ENCODE measurements at regions not wholly inside any gene's neighbourhood (a gene's known extent, or its start where the extent isn't known, plus 50 kb on each side); places are given as distances from the start of the nearest gene placed in this dataset.
"Not testable (repeated sequence)": the region's sequence is repeated elsewhere in the genome, so short reads cannot be mapped to it uniquely, and the experiment has no call there.

DNA sequence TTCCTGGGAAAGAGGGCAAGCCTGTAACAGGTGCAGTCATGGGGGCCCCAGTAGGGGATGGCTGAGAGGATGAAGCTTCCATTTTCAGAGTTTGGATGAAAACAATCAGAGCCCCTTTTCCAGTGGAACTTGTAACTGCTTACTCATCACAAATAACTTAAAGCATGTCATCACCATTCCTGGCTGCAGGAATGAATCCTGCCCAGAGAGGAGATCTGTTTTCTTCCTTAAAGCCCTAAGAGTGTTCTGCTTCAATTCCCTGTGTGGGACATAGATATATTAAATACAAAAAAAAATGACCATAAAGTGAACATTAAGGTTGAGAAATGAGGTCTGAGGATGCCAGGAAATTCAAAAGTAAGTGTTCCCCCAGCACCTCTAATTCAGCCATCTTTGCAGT is 183.4 kb upstream of the MEIS1 start:
- no peak for DNase-seq
- intact Hi-C loops (cut with DNase I) = no loop called here

DNA sequence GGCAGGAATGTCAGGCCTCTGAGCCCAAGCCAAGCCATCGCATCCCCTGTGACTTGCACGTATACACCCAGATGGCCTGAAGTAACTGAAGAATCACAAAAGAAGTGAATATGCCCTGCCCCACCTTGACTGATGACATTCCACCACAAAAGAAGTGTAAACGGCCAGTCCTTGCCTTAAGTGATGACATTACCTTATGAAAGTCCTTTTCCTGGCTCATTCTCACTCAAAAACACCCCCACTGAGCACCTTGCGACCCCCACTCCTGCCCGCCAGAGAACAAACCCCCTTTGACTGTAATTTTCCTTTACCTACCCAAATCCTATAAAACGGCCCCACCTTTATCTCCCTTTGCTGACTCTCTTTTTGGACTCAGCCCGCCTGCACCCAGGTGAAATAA is 185.8 kb upstream of the MEIS1 start:
- DNase-seq; intact Hi-C loops (cut with DNase I): not testable (repeated sequence)

DNA sequence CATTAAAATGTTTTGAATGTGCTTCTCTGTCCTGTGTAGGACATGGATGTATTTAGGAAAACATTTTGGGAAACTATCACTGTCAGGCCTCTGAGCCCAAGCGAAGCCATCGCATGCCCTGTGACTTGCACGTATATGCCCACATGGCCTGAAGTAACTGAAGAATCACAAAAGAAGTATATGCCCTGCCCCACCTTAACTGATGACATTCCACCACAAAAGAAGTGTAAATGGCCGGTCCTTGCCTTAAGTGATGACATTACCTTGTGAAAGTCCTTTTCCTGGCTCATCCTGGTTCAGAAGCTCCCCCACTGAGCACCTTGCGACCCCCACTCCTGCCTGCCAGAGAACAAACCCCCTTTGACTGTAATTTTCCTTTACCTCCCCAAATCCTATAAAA is 191.1 kb upstream of the MEIS1 start:
- DNase-seq; intact Hi-C loops (cut with DNase I): not testable (repeated sequence)

DNA sequence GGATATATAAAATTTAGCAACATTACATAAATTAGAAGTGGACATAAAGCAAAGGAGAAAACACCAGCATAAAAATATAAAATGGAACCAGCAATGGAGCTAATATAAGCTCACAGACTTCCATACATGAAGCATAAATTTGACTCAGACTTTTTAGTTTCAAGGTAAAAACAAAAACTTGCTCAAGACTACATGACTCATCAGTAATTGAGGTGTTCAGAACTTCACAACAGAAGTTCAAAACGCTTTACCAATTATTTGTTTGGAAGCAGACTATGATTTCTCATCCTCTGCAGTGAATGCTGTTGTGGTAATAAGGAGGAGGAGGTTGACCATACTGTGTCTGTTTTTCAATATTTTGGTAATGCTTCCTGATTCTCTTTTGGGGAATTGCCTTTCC is 192.0 kb upstream of the MEIS1 start:
- intact Hi-C loops (cut with DNase I); DNase-seq: not testable (repeated sequence)

DNA sequence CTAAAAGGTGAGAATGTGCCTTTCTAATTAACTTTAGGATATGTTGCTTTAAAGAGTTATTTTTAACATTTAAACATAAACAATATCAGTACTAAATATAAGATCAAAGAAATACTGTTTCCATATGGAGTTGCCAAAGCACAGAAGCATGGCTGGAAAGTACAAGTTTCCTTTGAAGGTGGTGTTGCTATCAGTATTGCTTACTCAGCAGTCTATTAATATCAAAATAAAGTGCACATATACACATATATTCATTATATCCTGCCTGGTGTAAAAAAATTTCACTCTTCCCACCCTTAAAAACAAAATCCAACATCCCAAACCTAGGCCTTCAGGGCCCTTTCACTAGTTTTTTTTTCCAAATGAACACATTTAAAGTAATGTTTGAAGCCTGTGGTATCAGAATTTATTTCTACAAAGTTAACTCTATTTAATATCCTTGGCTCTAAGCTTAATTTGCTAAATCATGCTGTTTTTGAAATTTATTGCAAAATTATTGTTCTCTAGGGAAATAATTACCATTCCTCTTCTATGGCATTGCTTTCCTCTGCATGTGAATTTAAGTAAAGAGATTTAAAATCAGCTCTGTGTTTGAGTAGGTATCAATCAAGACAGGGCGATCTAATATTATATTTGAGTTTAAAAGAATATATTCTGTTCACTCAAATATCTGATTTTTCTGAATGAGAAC is 192.7 kb upstream of the MEIS1 start:
- intact Hi-C loops (cut with DNase I) = no loop called here
- no peak for DNase-seq

DNA sequence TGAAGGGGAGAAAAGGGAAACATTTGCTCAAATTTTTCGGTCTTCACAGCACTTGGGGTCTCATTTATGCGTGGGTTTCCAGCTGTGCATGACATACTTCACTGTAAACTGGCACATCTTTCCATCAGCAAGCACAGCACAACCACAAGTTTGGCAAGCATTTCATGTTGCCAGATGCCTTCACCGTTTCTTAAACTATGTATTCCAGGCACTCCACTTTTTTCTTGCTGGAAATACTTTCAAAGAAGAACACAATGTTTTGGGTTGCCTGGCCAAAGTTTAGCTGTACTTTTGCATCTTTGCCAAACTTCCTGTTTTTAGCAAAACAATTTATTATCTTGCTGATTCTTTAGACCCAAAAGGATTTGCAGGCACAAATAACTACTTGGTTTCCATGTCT is 194.6 kb upstream of the MEIS1 start:
- intact Hi-C loops (cut with DNase I) = no loop called here
- no peak for DNase-seq

DNA sequence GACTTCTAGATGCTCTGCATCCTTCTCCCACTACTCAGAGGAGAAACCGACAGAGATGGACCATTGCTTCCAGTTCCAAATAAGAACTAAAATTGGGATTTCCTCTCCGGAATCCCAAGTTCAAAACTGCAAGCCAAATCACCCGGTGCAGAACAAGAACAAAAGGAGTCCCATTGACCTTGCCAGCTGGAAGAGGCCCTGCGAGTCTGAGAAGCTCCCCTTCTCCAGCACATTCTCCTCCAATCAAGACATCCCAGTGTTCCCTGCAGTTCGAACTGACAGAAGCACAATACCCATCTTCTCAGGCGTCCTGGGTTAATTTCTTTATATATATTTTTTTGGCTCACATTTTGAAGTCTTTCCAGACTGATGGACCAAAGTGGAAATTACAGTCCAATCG is 195.3 kb upstream of the MEIS1 start:
- intact Hi-C loops (cut with DNase I) = no loop called here
- DNase-seq = no peak

DNA sequence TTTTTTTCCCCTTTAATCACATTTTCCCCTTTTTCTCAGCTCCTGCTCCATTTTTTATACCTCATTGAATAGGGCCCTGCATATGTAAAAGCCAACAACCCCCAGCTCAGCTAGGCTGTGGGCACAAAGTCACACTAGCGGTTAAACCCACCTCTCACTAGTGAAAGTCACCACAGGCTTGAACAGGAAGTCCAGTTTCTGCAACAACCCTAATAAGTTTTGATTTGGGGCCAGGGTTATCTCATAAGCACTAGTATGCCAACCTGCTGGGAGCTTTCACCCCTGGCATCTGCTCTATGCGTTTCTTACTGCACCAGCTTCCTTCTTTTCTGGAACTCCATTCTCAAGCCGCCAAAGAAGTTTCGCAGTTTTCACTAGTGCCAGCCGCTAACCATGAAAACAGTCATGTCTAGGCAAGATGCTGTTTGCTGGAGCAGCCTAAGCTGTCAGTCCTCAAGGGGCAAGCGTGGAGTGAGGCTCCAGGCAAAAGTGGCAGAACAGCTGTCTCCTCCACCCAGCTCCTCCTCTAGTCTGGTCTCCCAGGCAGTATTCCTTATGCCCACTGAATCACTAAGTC is 197.0 kb upstream of the MEIS1 start:
- intact Hi-C loops (cut with DNase I) = no loop called here

DNA sequence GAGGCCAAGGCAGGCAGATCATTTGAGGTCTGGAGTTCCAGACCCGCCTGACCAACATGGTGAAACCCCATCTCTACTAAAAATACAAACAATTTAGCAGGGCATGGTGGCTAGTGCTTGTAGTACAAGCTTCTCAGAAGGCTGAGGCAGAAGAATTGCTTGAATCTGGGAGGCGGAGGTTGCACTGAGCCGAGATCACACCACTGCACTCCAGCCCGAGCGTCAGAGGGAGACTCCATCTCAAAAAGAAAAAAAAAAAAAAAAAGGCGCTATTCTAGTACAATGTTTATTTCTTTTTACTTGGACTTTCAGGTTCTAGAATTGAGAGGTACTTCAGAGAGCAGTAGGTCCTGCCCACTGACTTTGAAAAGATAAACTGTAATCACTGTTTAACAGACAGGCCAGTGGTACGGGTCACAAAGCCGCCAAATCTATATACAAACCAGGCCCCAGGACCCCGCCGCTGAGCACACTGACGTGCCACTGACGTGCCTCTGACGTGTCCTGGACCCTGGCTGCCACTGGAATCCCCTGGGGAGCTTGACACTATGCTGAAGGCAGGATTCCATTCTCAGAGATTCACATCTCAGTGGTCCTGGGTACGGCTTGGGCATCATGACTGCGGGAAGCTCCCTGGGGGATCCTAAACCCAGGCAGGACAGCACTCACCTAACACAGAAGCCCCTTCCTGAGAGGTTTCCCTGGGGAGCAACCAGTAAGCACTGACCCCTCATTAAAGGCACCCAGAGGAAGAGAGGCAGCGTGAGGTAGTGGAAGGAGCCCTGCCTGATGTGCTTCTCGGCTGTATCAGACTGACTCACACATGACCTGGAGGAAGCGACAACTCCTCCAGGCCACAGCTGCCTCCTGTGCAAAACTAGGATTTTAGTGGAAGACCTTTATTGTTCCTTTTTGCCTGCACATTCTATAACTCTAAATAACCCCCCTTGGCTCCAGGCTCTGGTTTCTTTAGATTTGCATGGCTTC is 197.8 kb upstream of the MEIS1 start:
- peak in 1 of 10 donors; percentile 79 for DNase-seq

More for the DNA sequence above, 197.0 kb upstream of the MEIS1 start:
- no peak for DNase-seq

DNA sequence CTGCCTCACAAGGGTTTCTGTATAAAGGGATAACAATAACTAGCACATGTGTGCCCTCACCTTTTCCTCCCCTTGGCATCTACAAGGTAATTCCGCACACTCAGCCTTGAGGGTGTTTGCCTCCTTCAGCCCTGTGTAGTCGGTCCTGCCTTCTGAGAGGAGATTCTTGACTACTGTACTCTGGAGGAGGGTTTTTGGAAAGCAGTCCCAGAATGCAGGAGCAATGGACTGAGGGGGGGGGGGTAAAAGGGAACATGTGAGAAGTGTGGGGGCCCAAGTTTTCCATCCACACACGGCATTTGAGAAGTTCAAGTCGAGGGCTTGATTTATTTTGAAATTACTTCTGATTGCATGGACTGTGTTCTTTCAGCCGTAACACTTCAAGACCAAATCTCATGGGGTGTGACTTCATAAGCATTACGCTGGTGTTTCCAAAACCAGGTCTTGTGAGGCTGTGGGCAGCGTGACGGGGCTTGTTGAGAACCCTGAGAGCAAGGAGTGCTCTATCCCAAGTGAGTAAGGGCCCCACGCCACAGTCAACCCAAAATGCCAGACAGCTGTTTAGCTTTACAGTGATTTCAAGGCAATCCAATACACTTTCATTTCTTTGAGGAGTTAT is 198.7 kb upstream of the MEIS1 start:
- intact Hi-C loops (cut with DNase I) = no loop called here
- no peak for DNase-seq

More for the DNA sequence above, 197.8 kb upstream of the MEIS1 start:
- intact Hi-C loops (cut with DNase I) = no loop called here

DNA sequence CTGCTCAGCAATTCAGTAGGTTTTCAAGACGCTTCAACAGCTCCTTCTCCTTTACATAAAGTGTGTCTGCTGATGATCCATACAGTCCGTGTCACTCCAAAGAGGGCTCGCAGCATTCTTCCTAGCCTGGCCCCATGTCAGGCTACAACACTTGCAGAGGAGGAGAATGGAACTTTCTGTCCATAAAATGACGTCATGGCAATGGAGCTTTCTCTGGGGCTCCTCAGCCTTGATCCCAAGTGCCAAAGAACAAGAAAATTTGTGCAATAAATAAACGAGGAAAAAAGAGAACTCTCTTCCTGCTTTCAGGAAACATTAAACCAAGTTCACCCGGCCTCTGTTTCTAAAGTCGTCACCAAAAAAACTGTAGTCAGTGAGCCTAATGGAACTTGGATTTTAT is 199.5 kb upstream of the MEIS1 start:
- DNase-seq = no peak
- intact Hi-C loops (cut with DNase I) = no loop called here

DNA sequence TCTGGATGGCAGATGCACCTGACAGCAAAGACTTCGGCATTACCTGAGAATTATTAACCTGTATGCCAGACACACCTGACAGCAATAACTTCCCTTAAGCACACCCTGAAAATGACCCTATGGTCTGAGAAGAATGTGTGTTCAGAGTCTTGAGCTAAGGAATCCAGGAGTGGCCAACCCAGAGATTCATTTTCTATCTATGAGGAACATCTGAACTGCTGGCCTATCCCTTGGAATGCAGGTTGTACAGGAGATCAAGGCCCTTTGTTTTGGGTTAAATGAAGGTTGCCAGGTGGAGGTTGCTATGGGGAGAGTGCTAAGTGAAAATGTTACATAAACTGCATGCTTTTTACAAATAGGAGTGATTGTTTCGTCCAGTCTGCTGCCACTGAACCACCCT is 200.9 kb upstream of the MEIS1 start:
- intact Hi-C loops (cut with DNase I) = no loop called here
- DNase-seq = no peak

DNA sequence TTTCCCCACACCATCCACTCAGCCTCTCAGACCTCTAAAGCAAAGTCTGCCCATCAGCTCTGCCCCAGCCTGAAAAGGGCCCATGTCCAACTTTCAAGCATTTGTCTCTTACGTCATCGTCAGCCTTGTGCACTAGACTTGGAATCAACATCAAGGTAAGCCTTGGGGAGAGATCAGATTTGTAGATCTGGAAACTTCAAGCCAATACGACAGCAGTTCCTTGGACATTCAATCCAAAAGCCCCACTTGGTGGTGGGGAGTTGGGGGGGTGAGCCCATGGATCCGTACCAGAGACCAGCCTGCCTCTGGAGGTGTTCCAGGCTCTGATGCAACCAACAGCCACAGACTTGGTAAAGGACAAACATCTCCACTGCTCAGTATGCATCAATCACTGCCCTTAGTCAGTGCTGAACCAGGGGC is 206.8 kb upstream of the MEIS1 start:
- no peak for DNase-seq
- intact Hi-C loops (cut with DNase I) = no loop called here

DNA sequence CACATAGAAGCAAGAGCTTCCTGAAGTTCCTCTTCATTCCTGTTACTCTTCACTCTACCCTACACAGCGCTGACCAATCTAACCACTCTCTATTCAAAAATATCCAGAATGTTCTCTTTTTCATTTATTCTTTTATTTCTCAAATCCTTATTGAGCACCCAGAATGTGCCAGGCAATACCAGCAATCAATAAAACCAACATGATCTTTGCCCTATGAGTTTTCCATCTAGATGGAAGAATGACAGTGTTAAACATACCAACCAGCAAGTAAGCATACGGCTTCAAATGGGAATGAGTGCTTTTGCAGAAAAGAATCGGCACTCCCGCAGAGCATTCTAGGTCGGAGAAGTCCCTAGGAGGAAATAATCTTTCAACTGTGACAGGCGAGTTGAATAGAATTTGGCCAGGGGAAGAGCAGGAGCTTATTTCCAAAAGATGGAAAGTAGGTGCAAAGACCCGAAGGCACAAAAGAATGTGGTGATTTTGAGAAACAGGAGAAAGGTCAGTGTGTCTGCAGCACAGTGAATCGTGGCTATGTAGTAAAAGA is 217.8 kb upstream of the MEIS1 start:
- DNase-seq = no peak
- intact Hi-C loops (cut with DNase I) = no loop called here

DNA sequence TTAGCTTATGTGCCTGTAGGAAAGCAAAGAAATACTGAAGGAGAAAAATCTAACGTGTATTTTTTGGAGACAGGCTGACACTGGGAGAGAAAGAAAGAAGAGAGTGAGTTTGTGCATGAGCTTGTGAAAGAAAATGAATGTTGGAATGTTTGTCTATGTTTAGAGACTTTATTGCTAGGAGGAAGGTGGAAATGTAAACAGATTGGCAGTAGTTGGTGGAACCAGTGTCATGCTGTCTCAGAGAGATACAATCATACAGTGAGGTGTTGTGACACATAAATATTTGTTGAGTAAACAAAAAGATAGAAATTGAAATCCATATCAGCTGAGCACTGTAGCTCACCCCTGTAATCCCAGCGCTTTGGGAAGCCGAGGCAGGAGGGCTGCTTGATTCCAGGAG is 222.2 kb upstream of the MEIS1 start:
- intact Hi-C loops (cut with DNase I) = no loop called here
- DNase-seq = no peak

DNA sequence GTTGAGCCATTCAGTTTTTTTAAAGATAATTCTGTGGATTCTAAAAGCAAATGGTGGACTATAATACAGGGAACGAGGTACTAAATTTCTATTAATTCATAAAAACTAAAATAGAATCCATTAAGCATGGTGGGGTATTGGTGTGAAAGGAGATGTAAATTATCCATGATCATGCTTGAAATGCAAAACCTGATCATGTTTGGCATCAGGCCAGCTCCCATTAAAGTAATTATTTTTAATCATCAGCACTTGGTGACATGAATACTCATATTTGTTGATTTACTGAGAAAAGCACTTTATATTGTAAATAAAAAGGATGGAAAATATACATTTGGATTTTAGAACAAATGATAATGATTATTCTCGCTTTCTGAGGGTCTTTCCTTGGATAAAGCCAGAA is 232.3 kb upstream of the MEIS1 start:
- no peak for DNase-seq
- intact Hi-C loops (cut with DNase I) = no loop called here

DNA sequence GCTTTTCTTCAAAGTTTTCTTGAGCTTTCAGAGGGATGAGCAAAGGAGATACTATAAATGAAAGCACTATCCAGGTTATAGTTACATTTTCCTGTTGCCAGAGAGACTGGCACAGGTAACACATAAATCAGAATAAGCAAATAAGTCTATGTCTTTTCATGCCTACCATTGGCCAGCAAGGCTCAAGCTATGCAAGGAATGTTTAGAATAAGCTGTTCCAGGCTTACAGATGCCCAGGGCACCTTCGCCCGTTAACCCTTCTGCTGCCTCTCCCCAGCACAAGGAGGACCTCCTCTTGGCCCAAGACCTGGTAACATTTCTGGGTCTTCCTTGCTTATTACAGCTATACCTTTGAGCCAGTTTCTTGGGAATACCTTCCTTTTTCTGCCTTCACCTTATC is 233.7 kb upstream of the MEIS1 start:
- no peak for DNase-seq

DNA sequence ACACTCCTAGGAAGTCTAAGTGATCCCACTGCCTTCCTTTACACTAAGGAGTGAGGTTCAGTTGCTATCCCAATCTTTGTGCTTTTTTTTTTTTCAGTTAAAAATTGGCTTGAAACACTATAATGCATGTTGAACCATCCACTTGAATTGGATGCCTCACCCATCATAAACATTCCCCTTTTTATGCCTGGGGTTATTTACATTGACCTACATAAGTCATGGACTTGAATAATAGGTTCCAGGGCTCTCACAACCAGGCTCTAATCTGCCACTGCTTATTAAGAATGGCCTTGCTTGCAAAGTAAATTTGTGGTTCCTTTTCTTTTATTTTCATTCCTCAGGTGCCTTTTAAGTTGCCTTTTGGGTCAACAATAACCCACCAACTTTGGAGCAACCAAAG is 236.1 kb upstream of the MEIS1 start:
- intact Hi-C loops (cut with DNase I) = no loop called here
- no peak for DNase-seq

More for the DNA sequence above, 233.7 kb upstream of the MEIS1 start:
- intact Hi-C loops (cut with DNase I) = no loop called here

DNA sequence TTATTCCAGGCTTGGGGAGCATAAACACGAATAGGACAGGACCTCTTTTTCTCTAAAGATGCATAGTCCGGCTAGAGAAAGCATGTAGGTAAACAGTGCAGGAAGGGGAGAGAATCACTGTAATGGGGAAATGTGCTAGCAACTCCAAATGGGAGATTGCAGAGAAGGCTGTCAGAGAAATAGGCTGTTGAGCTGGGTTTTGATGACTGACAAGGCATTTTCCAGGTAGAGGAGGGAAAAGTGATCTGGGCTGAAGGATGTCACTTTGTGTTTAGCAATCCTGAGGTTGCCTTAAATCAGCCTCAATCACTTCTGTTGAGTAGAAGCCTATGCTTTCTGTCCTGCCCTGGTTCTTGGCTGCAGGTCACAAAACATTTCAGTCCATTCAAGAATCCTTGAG is 242.0 kb upstream of the MEIS1 start:
- no peak for DNase-seq
- intact Hi-C loops (cut with DNase I) = no loop called here

DNA sequence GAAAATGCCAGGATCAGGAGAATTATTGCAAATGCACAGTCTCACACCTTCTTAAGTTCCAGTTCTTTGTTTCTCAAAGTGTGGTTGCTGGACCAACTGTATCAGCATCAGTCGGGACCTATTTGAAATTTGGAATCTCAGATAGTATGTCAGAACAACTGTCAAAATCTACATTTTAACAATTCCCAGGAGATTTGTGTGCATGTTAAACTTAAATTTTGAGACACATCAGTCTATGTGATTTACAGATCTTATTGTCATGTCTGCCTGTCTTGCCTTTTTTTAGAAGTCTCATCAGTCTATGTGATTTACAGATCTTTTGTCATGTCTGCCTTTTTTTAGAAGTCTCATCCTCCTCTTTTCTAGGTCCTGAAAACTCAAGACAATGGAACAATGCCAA is 243.6 kb upstream of the MEIS1 start:
- intact Hi-C loops (cut with DNase I) = no loop called here

DNA sequence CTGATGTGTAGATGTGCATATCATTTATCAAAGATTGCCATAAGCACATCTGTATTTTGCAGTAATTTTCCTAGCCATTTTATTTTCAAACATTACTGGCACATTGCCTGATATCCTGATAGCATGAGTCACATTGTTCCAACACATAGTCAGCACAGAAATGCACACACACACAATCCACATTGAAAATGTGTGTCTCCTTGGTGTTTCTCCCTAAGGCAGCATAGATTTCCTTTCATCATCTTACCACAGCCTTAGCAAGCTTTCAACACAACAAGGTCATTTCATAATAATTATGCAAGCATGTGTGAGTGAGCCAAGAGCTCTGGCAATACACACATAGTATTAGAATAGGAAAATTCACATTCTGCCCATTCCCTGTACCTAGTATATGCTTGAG is 245.4 kb upstream of the MEIS1 start:
- no peak for DNase-seq
- intact Hi-C loops (cut with DNase I) = no loop called here

More for the DNA sequence above, 243.6 kb upstream of the MEIS1 start:
- no peak for DNase-seq

Data from posterior cingulate gyrus (tissue), 11 donors.